GM23338 (cell line): ENCODE measurements at regions not wholly inside any gene's neighbourhood (a gene's known extent, or its start where the extent isn't known, plus 50 kb on each side); places are given as distances from the start of the nearest gene placed in this dataset.

Experiments
- CREB1 ChIP-seq: fragments of 250-450 bp; sonication (Bioruptor Pico); IDR thresholded peaks from 2 replicates; pipeline ENCODE4 v1.5.0; 2020; ENCODE audit warnings: low read depth, mild to moderate bottlenecking, moderate library complexity
- CTCF ChIP-seq, 2 experiments: fragments of 200-600 bp in 1 of 2; sonication (generic) in 1 of 2; conservative IDR thresholded peaks; 2 replicates each; pipeline versions ENCODE4 v1.5.1 to v1.6.1; 2016 to 2017; ENCODE audit warnings: antibody characterized with exemption in 2 of 2, low read depth in 2 of 2, mild to moderate bottlenecking in 2 of 2, moderate library complexity in 1 of 2
- EZH2 ChIP-seq: fragments of 200-600 bp; sonication (generic); IDR thresholded peaks from one replicate; pipeline ENCODE4 v1.8.0; 2017; ENCODE audit warnings: antibody characterized with exemption, mild to moderate bottlenecking, low read depth; ENCODE audit not compliant: unreplicated experiment
- EZH2phosphoT487 ChIP-seq: fragments of 200-600 bp; sonication (generic); IDR thresholded peaks from one replicate; pipeline ENCODE4 v1.8.1; 2018; ENCODE audit warnings: antibody characterized with exemption; ENCODE audit not compliant: unreplicated experiment
- JUNB ChIP-seq: IDR thresholded peaks from one replicate; pipeline ENCODE4 v1.6.1; 2016; ENCODE audit warnings: antibody characterized with exemption; ENCODE audit not compliant: unreplicated experiment
- POLR2AphosphoS5 ChIP-seq: IDR thresholded peaks from 2 replicates; pipeline ENCODE4 v1.6.1; 2016; ENCODE audit warnings: antibody characterized with exemption, low read depth
- REST ChIP-seq: IDR thresholded peaks from one replicate; pipeline ENCODE4 v1.6.1; 2018; ENCODE audit warnings: antibody characterized with exemption; ENCODE audit not compliant: unreplicated experiment

- TF ChIP-seq EZH2phosphoT487 (no peak), CTCF (conservative IDR thresholded peaks at IDR 0.05; ENCODE audit: low read depth in 2 of 2) (no peak), EZH2 (no peak), POLR2AphosphoS5 (no peak), JUNB (no peak), CREB1 (no peak), REST (no peak)
These were observed 151.8 kb downstream of the IRF8 start for GRCh38 chr16:86050591-86051367.
